Suprapubic skin (tissue), 4 donors: ENCODE measurements at regions not wholly inside any gene's neighbourhood (a gene's known extent, or its start where the extent isn't known, plus 50 kb on each side); places are given as distances from the start of the nearest gene placed in this dataset.

Experiments used
- CTCF ChIP-seq, 2 donors: fragments of 200-600 bp in 1 of 2; fragments of 450-650 bp in 1 of 2; sonication (generic) in 1 of 2; IDR thresholded peaks; one replicate each; pipeline ENCODE4 v1.5.1; 2016 to 2019; ENCODE audit warnings: antibody characterized with exemption in 2 of 2, mild to moderate bottlenecking in 1 of 2, moderate library complexity in 1 of 2
- EP300 ChIP-seq: sonication (generic); formaldehyde crosslinking; IDR thresholded peaks from one replicate; pipeline ENCODE4 v1.6.1; 2017; ENCODE audit warnings: antibody characterized with exemption
- POLR2A ChIP-seq, 2 donors: fragments of 450-650 bp; IDR thresholded peaks; one replicate each; pipeline ENCODE4 v1.6.1; 2017; ENCODE audit warnings: antibody characterized with exemption in 2 of 2, mild to moderate bottlenecking in 2 of 2, moderate library complexity in 2 of 2
- POLR2AphosphoS5 ChIP-seq, 3 donors: sonication (generic); formaldehyde crosslinking; IDR thresholded peaks; one replicate each; pipeline ENCODE4 v1.6.1; 2017; ENCODE audit warnings: antibody characterized with exemption in 3 of 3

- no peak for TF ChIP-seq CTCF (IDR thresholded peaks at IDR 0.05)
- TF ChIP-seq POLR2A (IDR thresholded peaks at IDR 0.05) = no peak
- TF ChIP-seq POLR2AphosphoS5 (IDR thresholded peaks at IDR 0.05) = no peak
- no peak for TF ChIP-seq EP300
These were observed 62.8 kb upstream of the CD93 start for GRCh38 chr20:23148731-23149570.
